Fibroblast of pulmonary artery (primary cell): ENCODE measurements at regions not wholly inside any gene's neighbourhood (a gene's known extent, or its start where the extent isn't known, plus 50 kb on each side); places are given as distances from the start of the nearest gene placed in this dataset.

ENCODE experiments used
- DNase-seq: peaks from one replicate; pipeline ENCODE4 v3.0.0-alpha.2; 2010; ENCODE audit warnings: low read depth
- H3K4me3 ChIP-seq: replicated peaks from 2 replicates; pipeline ENCODE4 v1.5.1; 2011; ENCODE audit warnings: low read depth, mild to moderate bottlenecking, control low read depth, low read length, moderate library complexity
- CTCF ChIP-seq: IDR thresholded peaks from 2 replicates; pipeline ENCODE4 v1.5.1; 2011; ENCODE audit warnings: mild to moderate bottlenecking, control low read depth, low read length, inconsistent platforms; ENCODE audit errors: missing control alignments

- no peak for TF ChIP-seq CTCF
- H3K4me3 ChIP-seq: no peak overlapping the region
- no peak for DNase-seq
Observed at GRCh38 chr1:60709426-60709825, 372.9 kb upstream of the NFIA start.

GRCh38 chr1:60705026-60705425 lies 377.3 kb upstream of the NFIA start:
- no peak overlapping the region for H3K4me3 ChIP-seq
- no peak for TF ChIP-seq CTCF
- DNase-seq: no peak

DNA sequence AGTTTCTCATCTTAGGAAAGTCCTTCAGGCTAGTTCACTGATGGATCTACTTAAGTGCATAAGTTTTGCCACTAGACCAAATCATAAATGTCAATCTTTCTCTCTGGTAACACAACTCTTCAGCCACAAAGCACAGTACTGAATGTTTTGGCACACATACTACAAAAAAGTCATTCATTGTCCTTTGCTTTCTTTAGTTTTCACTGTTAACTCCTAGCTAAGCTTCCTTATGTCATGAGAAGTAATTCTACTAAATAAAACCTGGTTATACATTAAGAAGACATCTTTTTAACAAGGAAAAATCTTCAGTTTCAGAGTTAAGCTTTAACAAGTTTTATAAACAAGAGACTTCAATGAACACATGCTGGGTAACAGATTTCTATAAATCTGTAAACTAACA lies 379.2 kb upstream of the NFIA start:
- H3K4me3 ChIP-seq: no peak overlapping the region
- no peak for DNase-seq
- TF ChIP-seq CTCF: no peak

DNA sequence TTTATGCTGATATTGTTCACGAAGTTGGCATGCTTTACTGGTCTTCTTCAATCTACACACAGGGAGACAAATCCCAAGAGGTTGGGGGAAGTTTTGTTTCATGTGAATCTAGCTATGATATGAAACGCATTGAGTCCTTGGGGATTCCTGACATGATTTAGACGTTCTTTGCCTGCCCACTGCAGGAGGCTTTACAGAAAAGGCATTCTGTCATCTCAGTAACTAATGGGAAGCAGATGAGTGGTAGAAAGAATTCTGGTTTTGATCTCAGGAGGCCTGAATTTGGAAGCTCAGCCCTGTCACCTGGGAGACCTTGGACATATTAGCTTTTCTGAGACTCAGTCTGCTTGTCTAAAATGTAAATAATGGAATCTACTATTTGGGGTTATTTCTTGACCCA lies 383.0 kb upstream of the NFIA start:
- peak; percentile 8 for DNase-seq
- no peak for TF ChIP-seq CTCF
- H3K4me3 ChIP-seq: no peak overlapping the region

GRCh38 chr1:60697204-60697994 lies 385.0 kb upstream of the NFIA start:
- DNase-seq: peak; percentile 20
- no peak for TF ChIP-seq CTCF
- H3K4me3 ChIP-seq: no peak overlapping the region

DNA sequence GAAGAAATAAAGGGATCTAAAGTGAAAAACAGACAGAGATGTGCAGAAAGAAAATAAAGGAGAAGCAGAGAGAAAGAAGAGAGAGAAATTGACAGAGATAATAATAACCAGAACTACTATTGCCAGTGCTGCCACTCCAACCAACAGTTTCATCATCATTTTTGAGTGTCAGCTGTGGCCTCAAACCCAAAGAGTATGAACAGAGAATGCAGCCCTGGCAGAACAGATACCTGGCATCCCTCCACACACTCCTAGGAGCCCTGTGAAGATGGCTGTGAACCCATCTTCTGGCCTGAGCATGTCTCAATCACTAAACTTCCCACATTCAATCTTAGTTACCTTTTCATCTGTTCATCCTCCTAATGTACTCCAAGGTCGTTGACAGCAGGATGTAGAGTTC lies 385.8 kb upstream of the NFIA start:
- TF ChIP-seq CTCF: no peak

GRCh38 chr1:60695716-60696171 lies 386.6 kb upstream of the NFIA start:
- no peak for TF ChIP-seq CTCF
- DNase-seq: no peak
- no peak overlapping the region for H3K4me3 ChIP-seq

More for the DNA sequence above, 385.8 kb upstream of the NFIA start:
- H3K4me3 ChIP-seq: no peak overlapping the region
- DNase-seq: no peak
